NCI-H226 (cell line): ENCODE measurements at regions not wholly inside any gene's neighbourhood (a gene's known extent, or its start where the extent isn't known, plus 50 kb on each side); places are given as distances from the start of the nearest gene placed in this dataset.
"Not testable (repeated sequence)": the region's sequence is repeated elsewhere in the genome, so short reads cannot be mapped to it uniquely, and the experiment has no call there.

Experiments used
- DNase-seq: peaks from one replicate; pipeline ENCODE4 v3.0.0-alpha.2; 2015

DNA sequence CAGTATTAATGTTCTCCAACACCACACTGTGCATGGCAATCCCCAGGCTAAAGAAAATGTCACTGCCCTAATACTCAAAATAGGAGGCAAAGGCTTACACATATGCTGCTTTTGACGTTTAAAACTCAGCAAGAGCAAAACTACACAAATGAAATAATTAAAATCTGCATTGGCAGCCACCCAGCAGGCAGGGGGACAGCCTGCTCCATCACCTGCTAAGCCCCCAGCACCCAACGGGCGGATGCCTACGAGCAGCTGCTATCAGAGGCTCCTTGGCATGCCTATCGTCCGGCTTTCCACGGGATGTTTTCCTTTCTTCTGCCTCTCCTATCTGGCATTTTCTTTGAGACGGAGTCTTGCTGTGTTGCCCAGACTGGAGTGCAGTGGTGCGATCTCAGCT lies 337.5 kb downstream of the SOX9 start:
- no peak for DNase-seq

DNA sequence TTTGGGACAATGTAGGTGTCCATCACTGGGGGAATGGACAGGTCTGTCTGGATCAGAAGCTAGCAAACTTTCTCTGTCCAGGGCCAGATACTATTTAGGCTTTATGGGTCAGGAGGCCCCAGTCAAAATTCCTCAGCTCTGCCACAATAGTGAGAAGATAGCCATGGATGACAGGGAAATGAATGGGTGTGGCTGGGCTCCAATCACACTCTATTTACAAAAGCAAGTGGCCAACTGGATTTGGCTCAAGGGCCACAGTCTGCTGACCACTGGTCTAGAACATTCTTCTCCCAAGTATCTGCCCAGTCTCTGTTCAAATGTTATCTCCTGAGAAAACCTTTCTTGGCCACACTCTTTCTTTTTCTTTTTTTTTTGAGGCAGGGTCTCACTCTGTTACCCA lies 339.9 kb downstream of the SOX9 start:
- no peak for DNase-seq

DNA sequence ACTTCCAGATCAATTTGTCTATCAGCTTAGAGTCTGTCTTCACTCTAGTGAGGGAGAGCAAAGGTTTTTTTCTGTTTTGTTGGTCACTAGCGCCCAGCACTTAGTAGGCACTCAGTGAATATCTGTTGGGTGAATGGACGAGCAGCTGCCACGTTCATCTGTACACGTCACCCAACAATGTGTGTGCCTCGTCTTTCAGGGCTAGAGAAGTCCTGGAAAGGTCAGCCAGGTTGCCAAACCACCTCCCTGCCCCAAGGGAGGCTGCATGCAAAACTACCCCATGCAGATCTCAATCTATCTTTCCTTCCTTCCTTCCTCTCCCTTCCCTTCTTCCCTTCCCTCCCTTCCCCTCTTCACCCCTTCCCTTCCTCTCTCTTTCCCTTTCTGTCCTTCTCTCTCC lies 340.9 kb downstream of the SOX9 start:
- no peak for DNase-seq

DNA sequence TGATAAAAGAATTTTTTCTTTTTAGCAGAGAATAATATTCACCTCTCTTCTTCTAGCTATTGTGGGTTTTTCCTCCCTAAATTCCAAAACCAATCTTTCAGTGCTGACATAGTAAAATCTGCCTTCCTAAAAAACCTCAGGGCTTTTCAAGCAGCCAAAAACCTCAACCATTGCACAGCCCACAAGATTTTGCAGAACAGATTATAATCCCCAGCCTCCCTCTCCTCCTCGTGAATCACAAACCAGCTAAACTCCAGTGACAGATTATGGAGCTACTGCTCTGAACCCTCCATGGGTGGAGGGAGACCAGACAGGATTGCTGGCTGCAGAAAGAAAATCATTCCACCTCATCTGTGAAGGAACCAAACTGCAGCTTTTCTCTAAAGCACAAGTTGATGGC lies 341.6 kb downstream of the SOX9 start:
- no peak for DNase-seq

DNA sequence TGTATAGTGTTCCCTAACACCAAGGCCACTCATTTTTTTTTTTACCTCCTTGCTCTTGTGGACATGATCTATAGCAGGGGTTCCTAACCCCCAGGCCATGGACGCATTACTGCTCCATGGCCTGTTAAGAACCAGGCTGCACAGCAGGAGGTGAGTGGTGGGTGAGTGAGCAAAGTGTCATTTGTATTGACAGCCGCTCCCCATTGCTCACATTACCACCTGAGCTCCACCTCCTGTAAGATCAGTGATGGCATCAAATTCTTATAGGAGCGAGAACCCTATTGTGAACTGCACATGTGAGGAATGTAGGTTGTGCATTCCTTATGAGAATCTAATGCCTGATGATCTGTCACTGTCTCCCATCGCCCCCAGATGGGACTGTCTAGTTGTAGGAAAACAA lies 342.0 kb downstream of the SOX9 start:
- DNase-seq: no peak

DNA sequence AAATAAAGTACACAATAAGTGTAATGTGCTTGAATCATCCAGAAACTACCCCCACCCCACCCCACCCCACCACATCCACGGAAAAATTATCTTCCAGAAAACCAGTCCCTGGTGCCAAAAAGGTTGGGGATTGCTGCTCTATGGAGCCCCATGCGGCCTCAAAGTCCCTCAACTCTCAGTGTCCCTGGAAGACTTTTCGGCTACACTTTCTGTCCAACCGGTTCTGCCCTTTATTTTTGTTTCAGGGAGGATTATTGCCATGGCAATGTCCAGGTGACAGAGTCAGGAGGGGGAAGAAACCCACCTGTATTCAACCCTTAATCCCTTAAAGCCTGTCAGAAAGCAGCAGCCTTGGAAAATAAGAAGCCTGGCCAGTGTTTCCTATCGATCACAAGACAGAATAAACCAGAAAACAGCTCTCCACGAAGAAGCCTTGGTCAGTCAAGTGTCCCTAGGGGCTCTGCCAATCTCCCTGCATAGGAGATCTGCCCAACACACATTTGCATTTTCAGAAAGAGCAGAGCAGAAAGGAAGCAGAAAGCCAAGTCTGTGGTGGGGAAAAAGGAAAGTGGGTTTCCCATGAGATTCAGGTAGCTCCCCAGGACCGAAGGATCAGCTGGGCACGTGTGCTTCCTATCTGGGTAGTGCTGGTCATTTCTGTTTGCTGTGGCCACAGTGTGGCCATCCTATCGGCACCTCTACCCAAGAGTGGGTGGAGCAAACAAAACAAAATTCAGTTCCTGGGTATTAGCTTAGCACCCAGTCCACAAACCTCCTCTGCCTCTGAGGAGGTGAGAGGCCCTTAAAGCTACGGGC lies 342.7 kb downstream of the SOX9 start:
- DNase-seq: no peak

DNA sequence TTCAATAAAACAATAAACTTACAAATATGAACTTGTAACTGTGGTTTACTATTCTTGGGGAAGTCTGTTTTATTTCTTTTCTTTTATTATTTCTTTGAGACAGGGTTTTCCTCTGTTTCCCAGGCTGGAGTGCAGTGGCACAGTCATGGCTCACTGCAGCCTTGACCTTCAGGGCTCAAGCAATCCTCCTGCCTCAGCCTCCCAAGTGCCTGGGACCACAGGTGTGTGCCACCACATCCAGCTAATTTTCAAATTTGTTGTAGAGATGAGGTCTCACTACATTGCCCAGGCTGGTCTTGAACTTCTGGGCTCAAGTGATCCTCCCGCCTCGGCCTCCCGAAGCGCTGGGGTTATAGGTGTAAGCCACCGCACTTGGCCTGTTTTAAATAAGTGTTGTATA lies 343.4 kb downstream of the SOX9 start:
- DNase-seq: not testable (repeated sequence)

DNA sequence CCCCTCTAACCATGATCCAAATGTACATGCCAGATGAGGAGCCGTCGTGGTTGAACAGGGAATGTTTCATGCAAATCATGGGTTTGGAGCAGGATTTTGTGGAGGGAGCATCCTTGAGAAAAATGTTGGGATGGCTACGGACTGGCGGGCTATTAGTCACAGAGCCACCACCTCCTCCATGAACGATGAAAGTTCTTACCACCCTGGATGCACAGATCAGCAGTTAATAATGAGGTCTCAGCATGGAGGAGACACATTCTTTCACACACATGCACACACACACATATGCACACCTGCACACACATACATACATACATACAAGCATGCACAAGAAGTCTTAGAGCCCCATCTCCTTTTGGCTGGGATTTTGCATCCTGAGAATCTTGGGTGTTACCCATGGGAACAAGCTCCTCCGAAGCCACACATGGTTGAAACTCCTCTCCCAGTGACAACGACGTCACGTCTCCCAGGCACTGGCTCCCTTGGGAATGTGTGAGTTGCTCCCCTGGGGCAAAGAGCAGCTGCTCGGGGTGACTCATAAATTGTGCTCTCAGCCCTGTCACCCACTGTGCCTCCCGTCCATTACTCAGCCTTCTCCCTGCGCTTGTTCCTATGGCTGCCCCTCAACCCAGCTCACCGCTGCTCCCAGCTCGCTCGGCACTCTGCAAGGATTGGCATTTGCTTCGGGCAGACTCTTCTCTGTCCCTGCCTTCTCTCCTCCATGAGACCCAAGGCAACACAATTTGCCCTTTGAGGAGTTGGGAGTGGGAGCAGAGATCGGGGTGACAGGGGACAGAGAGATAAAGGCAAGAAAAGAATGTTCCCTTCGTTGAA lies 344.6 kb downstream of the SOX9 start:
- DNase-seq: peak; percentile 79

DNA sequence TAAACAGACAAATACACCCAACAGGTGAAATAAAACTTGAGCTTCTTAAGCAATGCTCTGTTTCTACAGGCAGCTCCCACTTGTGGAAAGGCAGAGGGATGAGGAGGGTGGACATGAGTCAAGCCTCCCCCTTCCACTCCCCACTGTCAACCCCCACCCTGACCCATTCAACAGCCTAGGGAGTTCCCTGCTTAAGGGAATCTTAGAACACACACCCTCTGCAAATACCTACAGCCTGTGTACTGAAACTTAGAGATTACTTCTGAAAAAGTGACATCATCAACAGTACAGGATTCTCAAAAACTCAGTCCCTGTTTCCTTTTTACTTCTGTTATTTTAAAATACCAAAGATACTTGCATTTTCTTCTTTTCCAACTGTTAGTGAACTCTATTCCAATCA lies 345.4 kb downstream of the SOX9 start:
- DNase-seq: peak; percentile 83

DNA sequence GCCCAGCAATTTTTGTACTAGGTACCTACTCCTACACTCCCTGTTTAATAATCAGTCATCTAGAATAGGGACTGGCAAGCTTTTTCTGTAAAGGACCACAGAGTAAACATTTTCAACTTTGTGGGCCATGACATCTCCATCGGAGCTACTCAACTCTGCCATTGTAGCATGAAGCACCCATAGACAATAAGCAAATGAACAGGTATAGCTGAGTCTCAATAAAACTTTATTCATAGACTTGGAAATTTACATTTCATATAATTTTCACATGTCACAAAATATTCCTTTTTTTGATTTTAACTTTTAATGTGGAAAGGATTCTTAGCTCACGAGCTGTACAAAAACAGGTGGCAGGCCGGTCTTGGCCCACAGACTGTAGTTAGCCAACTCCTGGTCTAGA lies 345.8 kb downstream of the SOX9 start:
- no peak for DNase-seq

DNA sequence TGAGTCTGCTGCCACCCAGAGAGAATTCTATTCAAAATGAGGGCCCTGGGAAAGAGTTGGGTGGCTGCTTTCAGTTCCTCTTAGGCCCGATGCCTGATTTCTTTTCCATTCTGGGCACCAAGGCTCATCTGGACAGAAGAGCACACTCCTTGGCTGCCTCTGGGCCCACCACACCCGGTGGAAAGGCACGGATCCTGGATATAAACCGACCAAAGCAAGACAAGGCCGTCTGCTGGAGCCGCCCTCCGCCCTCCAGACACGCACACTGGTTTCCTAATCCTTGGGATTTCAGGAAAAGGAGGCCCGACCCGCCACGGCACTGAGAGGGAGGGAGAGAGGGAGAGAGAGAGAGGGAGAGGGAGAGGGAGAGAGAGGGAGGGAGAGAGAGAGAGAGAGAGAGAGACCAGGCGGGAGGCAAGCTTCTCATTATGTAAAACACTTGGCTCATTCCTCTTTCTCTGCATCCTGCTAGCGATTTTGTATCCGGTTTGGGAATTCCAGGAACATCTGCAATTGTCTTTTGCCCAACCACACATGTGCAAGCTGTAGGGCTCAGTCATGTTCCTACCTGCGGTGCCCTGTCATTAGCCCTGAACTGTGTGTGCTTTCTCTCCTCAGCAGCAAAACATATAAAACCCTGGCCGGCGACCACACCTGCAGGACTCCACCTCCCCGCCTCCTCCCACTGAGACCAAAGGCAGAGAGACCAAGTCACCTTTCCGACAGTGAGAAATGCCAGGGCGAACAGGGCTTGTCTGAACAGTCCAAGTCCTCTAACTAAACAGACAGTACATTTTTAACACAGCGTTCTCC lies 347.2 kb downstream of the SOX9 start:
- no peak for DNase-seq

DNA sequence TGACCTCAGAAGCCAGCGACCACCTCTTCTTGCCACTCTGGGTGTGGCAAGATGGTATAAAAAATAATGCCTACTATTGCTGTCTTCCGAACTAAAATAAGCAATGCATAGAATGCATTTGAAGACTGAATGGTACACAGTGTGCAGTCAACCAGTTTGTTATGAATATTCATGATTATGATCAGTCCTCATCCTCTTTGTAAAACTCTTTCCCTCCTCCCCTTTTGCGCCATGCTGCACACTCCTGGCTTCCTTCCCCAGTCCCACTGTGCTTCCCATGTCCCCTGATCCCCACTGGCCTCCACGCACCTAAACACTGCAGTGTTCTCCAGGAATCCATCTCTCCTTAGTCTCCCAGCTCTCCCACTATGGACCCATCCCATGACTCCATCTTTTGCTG lies 348.0 kb downstream of the SOX9 start:
- no peak for DNase-seq

DNA sequence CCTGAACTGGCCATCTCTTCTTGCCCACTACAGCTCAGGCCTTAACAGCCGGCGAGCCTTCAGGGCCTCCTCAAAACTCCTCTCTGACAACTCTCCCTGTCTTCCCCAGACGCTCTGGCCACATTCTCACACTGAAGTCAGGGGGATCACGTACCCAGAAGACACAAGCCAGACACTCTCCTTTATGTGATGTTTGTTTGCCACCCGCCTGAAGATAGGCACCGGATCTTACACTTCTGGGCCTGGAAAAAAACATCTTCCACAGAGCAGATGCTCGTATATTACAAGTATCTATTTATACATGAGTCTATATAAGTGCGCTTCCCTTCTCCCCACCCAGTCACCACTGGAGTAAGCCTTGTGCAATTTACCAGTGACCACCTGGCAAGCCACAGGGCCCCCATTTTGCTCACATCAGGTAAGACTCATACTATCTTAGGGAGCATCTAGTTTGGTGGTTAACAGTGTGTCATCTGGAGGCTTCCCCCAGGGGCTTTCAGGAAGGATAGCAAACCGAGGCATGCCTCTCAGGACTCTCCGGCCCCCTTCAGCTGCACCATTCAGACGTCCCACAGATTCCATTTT lies 349.4 kb downstream of the SOX9 start:
- DNase-seq: no peak

DNA sequence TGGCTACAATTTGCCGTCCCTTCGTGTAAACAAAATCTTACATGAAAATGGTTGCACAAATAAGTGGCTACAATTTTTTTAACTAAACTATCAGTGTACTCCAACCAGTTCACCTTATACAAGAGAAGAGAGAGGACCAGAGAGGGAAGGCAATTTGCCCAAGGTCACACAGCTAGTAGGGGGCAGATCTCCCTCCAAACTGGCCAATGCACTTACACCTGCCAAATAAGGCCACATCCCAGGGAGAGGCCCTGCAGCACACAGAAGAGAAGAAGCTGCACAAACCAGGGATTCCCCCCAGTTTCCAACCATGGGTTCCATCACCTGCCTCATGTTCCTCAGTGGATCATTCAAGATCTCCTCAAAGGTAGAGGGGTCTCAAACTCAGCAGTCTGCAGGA lies 349.9 kb downstream of the SOX9 start:
- DNase-seq: no peak

DNA sequence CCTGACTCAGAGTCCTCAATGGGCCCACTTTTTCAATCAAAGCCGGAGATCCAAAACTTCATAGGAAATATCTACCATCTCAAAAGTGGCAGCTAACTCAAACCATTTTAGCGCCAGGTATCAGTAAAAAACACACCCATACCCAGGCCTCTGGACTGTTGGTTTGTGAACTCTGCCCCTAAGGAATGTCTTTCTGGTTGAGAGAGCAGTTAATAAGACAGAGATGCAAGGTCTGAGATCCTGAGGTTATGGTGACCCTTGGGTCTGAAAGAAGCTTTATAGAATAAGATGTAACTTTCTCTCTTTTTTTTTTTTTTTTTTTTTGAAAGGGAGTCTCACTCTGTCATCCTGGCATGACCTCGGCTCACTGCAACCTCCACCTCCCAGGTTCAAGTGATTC lies 350.5 kb downstream of the SOX9 start:
- no peak for DNase-seq

DNA sequence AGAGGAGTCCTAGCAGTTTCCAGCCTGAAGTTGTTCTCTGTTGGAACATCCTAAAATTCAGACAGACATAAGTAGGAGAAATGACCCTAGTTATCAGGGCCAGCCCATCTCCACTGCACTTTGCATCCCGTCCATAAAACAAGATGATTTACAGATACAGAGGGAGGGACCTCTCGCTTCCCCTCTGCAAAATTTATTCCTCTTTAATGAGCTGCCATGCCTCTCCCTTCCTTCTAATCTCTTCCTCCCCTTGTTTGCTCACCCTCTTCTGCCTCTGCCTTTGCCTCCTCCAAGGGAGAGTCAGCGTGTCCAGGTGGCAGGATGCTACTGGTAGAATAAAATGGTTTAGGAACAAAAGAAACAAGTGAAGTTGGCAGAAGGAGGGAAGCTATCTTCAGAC lies 351.3 kb downstream of the SOX9 start:
- no peak for DNase-seq

DNA sequence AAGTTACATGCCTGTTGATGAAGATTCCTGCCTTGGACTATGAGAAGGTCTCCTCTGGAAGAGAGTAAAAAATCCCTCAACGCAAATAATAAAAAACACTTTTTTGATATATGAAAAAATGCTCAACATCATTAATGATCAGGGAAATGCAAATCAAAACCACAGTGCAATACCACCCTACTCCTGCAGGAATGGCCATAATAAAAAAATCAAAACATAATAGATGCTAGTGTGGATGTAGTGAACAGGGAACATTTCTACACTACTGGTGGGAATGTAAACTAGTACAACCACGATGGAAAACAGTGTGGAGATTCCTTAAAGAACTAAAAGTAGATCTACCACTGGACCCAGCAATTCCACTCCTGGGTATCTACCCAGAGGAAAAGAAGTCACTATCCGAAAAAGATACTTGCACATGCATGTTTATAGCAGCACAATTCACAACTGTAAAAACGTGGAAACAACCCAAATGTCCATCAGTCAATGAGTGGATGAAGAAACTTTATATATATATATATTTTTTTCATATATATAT lies 352.1 kb downstream of the SOX9 start:
- DNase-seq: not testable (repeated sequence)

DNA sequence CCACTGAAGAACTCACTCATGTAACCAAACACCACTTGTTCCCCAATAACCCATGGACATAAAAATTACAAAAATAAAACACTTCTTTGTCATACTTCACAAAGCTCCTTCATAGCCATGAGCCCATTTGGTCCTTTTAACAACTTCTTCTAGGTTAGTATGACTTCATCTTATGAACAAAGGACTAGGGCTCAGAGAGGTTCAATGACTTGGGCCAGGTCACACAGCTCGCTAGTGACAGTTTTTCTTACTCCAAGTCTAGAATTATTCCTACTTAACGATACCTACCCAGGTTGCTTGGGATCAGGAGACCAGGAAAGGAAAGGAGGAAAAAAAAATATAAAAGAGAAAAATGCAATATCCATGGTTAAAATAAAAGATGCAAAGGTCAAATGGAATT lies 353.4 kb downstream of the SOX9 start:
- DNase-seq: no peak

DNA sequence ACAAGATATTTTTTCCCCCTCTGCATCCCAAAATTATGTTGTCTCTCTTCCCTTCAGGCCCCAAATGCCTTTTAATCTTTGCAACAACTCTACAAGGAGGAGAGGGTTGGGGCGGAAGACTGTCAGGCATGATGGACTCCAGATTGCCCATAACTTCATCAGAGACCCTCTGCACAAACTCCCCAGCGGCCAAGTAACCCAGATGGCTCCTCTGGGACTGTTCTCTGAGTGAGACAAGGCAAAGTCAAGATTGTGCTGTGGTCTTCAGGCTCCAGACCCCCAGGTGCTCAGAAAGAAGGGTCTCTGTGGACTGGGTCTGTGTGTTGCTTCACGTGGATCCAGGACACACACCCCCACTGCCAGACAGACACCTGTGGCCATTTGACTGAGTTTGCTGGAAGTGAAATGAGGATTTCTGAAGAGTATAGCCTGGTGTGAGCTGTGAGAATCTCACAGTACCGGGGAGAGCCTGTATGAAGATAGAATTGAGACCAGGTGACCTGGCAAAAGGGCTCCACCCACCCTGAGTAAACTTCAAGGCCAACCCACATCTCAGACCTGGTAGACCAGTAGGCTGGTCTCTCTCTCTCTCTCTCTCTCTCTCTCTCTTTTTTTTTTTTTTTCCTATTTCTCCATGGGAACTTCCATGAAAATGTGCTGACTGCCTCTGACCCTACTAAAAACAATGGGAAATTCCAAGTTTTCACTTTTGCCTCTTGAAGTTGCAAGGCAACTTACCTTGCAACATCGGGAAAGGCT lies 354.1 kb downstream of the SOX9 start:
- no peak for DNase-seq

DNA sequence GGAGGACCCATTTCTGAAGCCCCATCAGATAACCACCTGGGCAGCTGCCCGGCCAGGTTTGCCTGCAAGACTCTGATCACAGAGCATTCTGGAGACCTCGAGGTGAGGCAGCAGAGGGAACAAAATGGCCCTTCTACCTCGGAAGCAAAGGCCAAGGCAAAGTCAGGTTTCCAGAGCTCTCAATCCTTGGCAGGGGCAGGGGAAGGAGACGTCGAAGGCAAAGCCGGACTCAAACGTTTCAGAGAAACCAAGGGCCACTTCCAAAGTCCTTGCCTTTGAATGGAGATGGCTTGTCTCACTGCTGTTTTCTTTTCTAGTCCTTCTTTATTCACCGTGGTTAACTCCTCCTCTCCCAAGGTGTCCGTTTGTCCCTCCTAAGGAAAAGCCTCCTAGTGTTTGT lies 355.3 kb downstream of the SOX9 start:
- DNase-seq: no peak

DNA sequence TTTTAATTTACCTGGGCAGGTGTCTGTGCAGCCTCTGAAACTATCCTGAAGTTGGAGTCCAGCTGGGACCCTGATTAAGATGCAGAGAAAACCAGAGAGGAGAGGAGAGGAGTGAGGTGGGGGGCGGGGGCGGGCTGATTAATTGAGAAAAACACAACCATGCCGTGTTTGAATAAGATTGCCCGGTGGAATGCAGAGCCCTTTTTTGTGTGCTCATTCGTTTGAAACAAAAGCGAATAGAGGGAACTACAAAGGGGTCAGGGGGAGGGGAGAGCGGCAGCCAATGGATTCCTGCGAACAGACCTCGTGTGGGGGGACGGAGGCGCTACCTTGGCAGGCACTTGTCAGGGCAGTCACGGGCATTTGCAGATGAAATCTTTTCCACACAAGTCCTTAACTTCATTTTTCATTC lies 355.8 kb downstream of the SOX9 start:
- no peak for DNase-seq

DNA sequence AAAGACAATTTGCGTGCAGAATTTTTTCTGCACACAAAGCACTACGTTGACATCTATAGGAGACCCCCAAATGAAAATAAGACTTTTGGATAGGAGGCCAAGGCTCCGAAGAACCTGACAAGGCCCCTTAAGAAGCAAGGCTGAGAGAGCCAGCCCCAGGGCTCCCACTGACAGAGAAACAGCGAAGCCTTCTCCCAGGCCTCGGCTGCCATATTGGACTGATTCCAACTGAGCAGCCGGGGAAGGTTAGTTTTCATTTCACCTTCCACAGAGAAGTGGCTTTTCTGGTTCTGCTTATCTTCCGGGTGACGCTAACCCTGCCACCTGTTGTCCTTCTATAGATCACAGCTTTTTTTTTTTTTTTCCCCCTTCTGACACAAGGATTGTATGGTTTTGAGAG lies 356.7 kb downstream of the SOX9 start:
- DNase-seq: no peak
